Nephron progenitor cell (in vitro differentiated cells): ENCODE measurements at regions not wholly inside any gene's neighbourhood (a gene's known extent, or its start where the extent isn't known, plus 50 kb on each side); places are given as distances from the start of the nearest gene placed in this dataset.

Experiments used
- DNase-seq: peaks from one replicate; pipeline ENCODE4 v3.0.0; 2021
- H3K27ac Mint-ChIP-seq: 2 replicates; pipeline ENCODE4 v1.8.0; 2021; ENCODE audit warnings: mild to moderate bottlenecking, moderate library complexity, mixed read lengths
- H3K27me3 Mint-ChIP-seq: 2 replicates; pipeline ENCODE4 v1.8.0; 2021; ENCODE audit warnings: mild to moderate bottlenecking, low read depth, mixed read lengths; ENCODE audit not compliant: poor library complexity
- H3K36me3 Mint-ChIP-seq: 2 replicates; pipeline ENCODE4 v1.8.0; 2021; ENCODE audit warnings: low read depth, mixed read lengths
- H3K4me1 Mint-ChIP-seq: 2 replicates; pipeline ENCODE4 v1.8.0; 2021; ENCODE audit warnings: mixed read lengths
- H3K4me3 Mint-ChIP-seq: 2 replicates; pipeline ENCODE4 v1.8.0; 2021; ENCODE audit warnings: mild to moderate bottlenecking, moderate library complexity, mixed read lengths
- H3K9me3 Mint-ChIP-seq: 2 replicates; pipeline ENCODE4 v1.8.0; 2021; ENCODE audit warnings: mild to moderate bottlenecking, moderate library complexity, mixed read lengths
- TF ChIP-seq, protein P1 (sequence below): fragments of 200-600 bp; sonication (generic); IDR thresholded peaks from 2 replicates; pipeline ENCODE4 v1.5.0; 2021; ENCODE audit warnings: antibody characterized with exemption

DNA sequence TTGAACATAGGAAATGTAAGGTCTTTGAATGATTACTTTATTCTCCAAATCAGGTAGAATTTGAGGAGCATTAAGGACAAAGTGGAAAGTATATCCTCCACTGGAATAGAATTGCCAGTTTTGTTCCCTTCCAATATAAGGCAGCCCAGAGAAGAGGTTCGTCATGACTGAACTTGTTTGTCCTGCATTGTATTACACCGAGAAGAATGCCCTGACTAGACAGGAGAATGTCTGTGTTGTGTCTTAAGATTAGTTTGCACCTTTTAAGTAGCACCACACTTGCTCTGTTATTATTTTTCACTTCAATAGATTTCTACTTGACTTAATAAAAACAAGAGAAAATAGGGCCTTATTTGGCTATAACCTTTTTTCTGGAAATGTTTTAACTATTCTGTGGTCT, 586.2 kb upstream of the PTGER4 start:
- Mint-ChIP-seq H3K9me3 (peaks cover 42% of the 10 kb centered on the region), H3K27ac (no peak overlapping the region), H3K36me3 (no peaks in the 10 kb centered on the region), H3K4me3 (no peak overlapping the region), H3K27me3 (peaks cover 2% of the 10 kb centered on the region), H3K4me1 (no peaks in the 10 kb centered on the region)
- TF ChIP-seq, protein P1, sequence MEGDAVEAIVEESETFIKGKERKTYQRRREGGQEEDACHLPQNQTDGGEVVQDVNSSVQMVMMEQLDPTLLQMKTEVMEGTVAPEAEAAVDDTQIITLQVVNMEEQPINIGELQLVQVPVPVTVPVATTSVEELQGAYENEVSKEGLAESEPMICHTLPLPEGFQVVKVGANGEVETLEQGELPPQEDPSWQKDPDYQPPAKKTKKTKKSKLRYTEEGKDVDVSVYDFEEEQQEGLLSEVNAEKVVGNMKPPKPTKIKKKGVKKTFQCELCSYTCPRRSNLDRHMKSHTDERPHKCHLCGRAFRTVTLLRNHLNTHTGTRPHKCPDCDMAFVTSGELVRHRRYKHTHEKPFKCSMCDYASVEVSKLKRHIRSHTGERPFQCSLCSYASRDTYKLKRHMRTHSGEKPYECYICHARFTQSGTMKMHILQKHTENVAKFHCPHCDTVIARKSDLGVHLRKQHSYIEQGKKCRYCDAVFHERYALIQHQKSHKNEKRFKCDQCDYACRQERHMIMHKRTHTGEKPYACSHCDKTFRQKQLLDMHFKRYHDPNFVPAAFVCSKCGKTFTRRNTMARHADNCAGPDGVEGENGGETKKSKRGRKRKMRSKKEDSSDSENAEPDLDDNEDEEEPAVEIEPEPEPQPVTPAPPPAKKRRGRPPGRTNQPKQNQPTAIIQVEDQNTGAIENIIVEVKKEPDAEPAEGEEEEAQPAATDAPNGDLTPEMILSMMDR = no peak
- no peak for DNase-seq

DNA sequence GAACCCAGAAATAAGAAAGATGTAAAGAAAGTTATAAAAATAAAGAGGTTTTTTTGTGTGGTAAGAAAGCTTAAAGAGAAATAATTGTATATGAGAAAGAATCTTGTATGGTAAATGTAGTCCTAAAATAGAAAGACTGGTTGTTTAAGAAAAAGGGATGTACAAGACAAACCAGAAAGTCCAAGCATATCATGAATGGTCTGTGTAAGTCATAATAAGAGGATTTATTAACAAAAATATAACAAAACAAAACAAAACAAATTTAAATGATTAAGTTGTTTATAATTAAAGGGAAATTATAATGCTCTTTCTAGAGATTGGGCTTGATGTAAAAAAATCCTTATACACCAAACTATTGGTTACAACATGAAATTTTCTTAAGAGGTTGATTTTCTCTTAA, 590.4 kb upstream of the PTGER4 start:
- Mint-ChIP-seq H3K4me3 (no peak overlapping the region), H3K9me3 (peaks cover 46% of the 10 kb centered on the region), H3K4me1 (no peaks in the 10 kb centered on the region), H3K27ac (no peak overlapping the region), H3K36me3 (no peaks in the 10 kb centered on the region), H3K27me3 (no peaks in the 10 kb centered on the region)
- DNase-seq = no peak
- TF ChIP-seq, protein P1 = no peak

DNA sequence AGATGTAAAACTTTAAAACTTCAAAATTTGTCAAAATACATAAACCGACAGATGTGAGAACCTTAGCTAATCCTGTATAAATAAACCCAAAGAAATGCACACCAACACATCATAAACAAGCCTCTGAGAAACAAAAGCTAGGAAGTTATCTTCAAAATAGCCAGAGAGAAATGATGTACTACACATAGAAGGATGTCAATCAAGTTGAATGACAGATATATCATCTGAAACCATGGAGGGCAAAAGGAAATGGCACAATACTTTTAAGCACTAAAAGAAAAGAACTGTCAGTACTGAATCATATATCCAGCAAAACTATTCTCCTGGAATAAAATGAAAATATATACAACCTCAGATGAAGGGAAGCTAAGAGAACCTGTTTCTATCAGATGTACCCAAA, 595.1 kb upstream of the PTGER4 start:
- no peaks in the 10 kb centered on the region for H3K27me3 Mint-ChIP-seq
- H3K4me3 Mint-ChIP-seq = no peak overlapping the region
- DNase-seq = no peak
- no peaks in the 10 kb centered on the region for H3K36me3 Mint-ChIP-seq
- H3K4me1 Mint-ChIP-seq = no peaks in the 10 kb centered on the region
- peaks cover 13% of the 10 kb centered on the region for H3K9me3 Mint-ChIP-seq
- TF ChIP-seq, protein P1 = no peak
- no peak overlapping the region for H3K27ac Mint-ChIP-seq

DNA sequence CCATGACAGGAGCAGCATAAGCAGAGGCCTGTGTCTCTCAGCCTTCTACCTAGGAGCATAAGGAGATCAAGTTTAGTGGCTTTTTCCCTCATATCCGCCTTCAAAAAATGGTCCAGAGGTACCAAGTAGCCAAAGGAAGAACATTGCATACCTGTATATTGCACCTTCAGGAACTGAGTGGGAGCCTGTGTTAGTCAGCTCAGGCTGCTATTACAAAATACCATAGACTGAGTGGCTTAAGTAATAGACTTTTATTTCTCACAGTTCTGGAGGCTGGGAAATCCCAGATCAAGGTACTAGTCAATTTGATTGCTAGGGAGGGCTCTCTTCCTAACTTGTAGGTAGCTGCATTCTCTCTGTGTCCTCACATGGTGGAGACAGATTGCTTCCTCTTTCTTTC, 597.4 kb upstream of the PTGER4 start:
- Mint-ChIP-seq H3K4me1 (no peaks in the 10 kb centered on the region), H3K36me3 (no peaks in the 10 kb centered on the region), H3K4me3 (no peak overlapping the region), H3K27me3 (no peaks in the 10 kb centered on the region), H3K9me3 (no peaks in the 10 kb centered on the region), H3K27ac (no peak overlapping the region)
- TF ChIP-seq, protein P1 = no peak
- no peak for DNase-seq

DNA sequence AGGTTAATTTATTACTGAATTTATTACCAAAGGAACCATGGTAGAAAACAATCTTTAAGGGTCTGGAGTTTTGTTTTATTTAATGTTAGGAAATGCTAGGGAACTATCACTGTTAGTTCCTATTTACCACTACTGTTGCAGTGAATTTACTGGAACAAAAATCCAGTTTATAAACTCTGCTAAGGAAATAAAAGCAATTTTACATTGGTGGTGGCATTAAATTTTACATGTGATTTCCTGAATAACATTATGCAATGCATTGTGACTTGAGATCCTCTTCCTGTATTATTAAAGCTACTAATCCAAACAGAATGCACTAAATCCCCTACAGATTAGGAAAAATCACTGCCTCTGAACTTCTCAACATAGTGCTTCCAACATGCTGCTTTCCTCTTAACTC, 599.5 kb upstream of the PTGER4 start:
- TF ChIP-seq, protein P1 = no peak
- Mint-ChIP-seq H3K27me3 (no peaks in the 10 kb centered on the region), H3K9me3 (no peaks in the 10 kb centered on the region), H3K4me1 (no peaks in the 10 kb centered on the region), H3K36me3 (no peaks in the 10 kb centered on the region), H3K27ac (no peak overlapping the region), H3K4me3 (no peak overlapping the region)
- DNase-seq = no peak

DNA sequence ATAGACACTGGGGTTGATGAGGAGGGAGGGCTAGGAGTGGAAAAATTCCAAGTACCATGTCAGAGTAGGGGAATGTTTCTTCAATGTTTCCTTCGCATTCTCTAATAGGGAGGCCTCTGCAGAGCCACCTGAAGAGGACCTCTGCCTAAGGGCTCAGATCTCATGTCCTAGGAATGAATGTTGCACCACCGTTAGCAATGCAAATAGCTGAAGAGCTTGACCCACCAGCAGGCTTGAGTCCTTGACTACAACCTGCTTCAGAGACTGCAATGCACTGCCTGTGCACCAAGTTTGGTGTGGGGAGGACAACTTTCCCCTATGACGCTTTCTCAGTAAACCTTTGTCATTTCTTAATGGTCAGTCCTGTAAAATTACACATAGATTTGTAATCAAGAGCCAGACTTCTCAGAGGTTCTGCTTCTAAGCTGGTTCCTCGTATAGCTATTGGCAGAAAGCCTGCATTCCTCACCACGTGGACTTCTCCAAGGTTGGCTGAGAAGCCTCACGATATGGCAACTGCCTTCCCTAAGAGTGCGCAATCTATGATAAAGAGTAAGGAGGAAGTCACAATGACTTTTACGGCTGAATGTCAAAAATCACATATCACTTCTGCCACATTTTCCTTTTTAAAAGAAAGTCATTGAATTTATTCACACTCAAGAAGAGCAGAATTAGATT, 600.7 kb upstream of the PTGER4 start:
- Mint-ChIP-seq H3K27me3 (no peaks in the 10 kb centered on the region), H3K36me3 (no peaks in the 10 kb centered on the region), H3K4me1 (no peaks in the 10 kb centered on the region), H3K27ac (no peak overlapping the region), H3K4me3 (no peak overlapping the region), H3K9me3 (no peaks in the 10 kb centered on the region)
- TF ChIP-seq, protein P1 = no peak
- no peak for DNase-seq
